ENCODE measurements at regions not wholly inside any gene's neighbourhood (a gene's known extent, or its start where the extent isn't known, plus 50 kb on each side); places are given as distances from the start of the nearest gene placed in this dataset.

DNA sequence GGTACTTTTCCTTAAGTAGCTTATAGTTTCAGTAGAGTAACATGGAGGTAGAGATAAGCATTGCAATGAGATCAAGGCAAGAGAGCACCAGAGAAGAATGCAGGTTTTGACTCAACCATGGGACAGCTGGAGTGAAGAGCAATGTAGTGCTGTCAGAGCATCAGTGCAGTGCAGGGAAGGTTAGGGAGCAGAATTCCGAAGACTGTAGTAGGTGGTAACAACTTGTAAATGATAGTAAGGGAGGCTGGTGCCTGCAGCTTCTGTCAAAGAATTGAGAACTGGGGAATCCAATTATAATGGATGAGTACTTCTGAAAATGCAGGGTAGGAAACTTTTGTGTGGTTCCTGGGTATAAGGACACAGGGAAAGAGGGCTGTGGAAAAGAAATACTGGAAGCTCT lies 183.2 kb downstream of the KCNS3 start:
- TF ChIP-seq, protein P1, sequence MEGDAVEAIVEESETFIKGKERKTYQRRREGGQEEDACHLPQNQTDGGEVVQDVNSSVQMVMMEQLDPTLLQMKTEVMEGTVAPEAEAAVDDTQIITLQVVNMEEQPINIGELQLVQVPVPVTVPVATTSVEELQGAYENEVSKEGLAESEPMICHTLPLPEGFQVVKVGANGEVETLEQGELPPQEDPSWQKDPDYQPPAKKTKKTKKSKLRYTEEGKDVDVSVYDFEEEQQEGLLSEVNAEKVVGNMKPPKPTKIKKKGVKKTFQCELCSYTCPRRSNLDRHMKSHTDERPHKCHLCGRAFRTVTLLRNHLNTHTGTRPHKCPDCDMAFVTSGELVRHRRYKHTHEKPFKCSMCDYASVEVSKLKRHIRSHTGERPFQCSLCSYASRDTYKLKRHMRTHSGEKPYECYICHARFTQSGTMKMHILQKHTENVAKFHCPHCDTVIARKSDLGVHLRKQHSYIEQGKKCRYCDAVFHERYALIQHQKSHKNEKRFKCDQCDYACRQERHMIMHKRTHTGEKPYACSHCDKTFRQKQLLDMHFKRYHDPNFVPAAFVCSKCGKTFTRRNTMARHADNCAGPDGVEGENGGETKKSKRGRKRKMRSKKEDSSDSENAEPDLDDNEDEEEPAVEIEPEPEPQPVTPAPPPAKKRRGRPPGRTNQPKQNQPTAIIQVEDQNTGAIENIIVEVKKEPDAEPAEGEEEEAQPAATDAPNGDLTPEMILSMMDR (IDR thresholded peaks at IDR 0.05; ENCODE audit: low read depth, low read length, missing input control), result no peak
- TF ChIP-seq RAD21 (IDR thresholded peaks at IDR 0.05) (no peak), FOXA2 (IDR thresholded peaks at IDR 0.05) (no peak), JUND (IDR thresholded peaks at IDR 0.05) (no peak), RXRA (IDR thresholded peaks at IDR 0.05) (no peak), TAF1 (conservative IDR thresholded peaks at IDR 0.05) (no peak), NR2F2 (IDR thresholded peaks at IDR 0.05) (no peak), GABPA (IDR thresholded peaks at IDR 0.05 in 1 of 2, conservative IDR thresholded peaks at IDR 0.05 in 1 of 2) (no peak), EGR1 (IDR thresholded peaks at IDR 0.05; ENCODE audit: low read depth in 2 of 2) (no peak), FOXA1 (IDR thresholded peaks at IDR 0.05) (no peak), SP1 (IDR thresholded peaks at IDR 0.05) (no peak)
- TF ChIP-seq, protein P2, sequence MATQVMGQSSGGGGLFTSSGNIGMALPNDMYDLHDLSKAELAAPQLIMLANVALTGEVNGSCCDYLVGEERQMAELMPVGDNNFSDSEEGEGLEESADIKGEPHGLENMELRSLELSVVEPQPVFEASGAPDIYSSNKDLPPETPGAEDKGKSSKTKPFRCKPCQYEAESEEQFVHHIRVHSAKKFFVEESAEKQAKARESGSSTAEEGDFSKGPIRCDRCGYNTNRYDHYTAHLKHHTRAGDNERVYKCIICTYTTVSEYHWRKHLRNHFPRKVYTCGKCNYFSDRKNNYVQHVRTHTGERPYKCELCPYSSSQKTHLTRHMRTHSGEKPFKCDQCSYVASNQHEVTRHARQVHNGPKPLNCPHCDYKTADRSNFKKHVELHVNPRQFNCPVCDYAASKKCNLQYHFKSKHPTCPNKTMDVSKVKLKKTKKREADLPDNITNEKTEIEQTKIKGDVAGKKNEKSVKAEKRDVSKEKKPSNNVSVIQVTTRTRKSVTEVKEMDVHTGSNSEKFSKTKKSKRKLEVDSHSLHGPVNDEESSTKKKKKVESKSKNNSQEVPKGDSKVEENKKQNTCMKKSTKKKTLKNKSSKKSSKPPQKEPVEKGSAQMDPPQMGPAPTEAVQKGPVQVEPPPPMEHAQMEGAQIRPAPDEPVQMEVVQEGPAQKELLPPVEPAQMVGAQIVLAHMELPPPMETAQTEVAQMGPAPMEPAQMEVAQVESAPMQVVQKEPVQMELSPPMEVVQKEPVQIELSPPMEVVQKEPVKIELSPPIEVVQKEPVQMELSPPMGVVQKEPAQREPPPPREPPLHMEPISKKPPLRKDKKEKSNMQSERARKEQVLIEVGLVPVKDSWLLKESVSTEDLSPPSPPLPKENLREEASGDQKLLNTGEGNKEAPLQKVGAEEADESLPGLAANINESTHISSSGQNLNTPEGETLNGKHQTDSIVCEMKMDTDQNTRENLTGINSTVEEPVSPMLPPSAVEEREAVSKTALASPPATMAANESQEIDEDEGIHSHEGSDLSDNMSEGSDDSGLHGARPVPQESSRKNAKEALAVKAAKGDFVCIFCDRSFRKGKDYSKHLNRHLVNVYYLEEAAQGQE (IDR thresholded peaks at IDR 0.05), result no peak
- TF ChIP-seq, protein P3, sequence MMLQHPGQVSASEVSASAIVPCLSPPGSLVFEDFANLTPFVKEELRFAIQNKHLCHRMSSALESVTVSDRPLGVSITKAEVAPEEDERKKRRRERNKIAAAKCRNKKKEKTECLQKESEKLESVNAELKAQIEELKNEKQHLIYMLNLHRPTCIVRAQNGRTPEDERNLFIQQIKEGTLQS (IDR thresholded peaks at IDR 0.05), result no peak
- TF ChIP-seq, protein P4, sequence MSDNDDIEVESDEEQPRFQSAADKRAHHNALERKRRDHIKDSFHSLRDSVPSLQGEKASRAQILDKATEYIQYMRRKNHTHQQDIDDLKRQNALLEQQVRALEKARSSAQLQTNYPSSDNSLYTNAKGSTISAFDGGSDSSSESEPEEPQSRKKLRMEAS (IDR thresholded peaks at IDR 0.05), result no peak

Measured in liver (tissue), 3 donors.